ENCODE measurements at regions not wholly inside any gene's neighbourhood (a gene's known extent, or its start where the extent isn't known, plus 50 kb on each side); places are given as distances from the start of the nearest gene placed in this dataset.

DNA sequence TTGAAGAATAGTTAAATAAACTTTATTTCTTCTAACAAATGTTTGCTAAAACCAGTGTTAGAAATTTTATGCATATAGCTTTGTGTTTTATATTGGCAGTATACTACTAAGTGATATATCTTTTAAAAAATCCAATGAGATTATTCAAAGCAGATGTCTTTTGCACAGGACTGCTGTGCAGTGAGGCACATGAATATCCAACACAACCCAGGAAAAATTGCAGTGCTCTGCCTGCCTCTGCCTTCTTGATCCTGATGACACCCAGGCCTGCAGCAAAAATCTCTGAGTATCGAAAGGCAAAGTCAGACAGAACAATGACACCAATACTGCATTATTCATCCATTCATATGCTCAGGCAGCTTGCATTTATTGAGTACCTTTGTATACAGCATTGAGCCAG lies 1076.5 kb upstream of the ARRDC3 start:
- Histone ChIP-seq H3K4me1 (replicated peaks) (no peaks in the 10 kb centered on the region), H3K36me3 (no peaks in the 10 kb centered on the region), H3K27me3 (replicated peaks) (no peaks in the 10 kb centered on the region), H3K4me3 (no peak overlapping the region), H3K27ac (no peak overlapping the region), H3K9me3 (replicated peaks) (no peaks in the 10 kb centered on the region)
- DNase-seq (ENCODE audit: low read depth in 1 of 2, low spot score in 2 of 2): no peak

- H3K27ac ChIP-seq: no peak overlapping the region
- DNase-seq (ENCODE audit: low read depth in 1 of 2, low spot score in 2 of 2): no peak
- no peaks in the 10 kb centered on the region for H3K36me3 ChIP-seq
- H3K4me3 ChIP-seq: no peak overlapping the region
- no peaks in the 10 kb centered on the region for H3K9me3 ChIP-seq (replicated peaks)
- no peaks in the 10 kb centered on the region for H3K27me3 ChIP-seq (replicated peaks)
- H3K4me1 ChIP-seq (replicated peaks): no peaks in the 10 kb centered on the region
These were observed 1071.9 kb upstream of the ARRDC3 start for GRCh38 chr5:92455011-92455410.

GRCh38 chr5:92444888-92445287 lies 1061.8 kb upstream of the ARRDC3 start:
- Histone ChIP-seq H3K4me1 (replicated peaks) (no peaks in the 10 kb centered on the region), H3K36me3 (no peaks in the 10 kb centered on the region), H3K27ac (no peak overlapping the region), H3K9me3 (replicated peaks) (no peaks in the 10 kb centered on the region), H3K27me3 (replicated peaks) (no peaks in the 10 kb centered on the region), H3K4me3 (no peak overlapping the region)
- DNase-seq (ENCODE audit: low read depth in 1 of 2, low spot score in 2 of 2): no peak

GRCh38 chr5:92435781-92436180 lies 1052.7 kb upstream of the ARRDC3 start:
- no peaks in the 10 kb centered on the region for H3K4me1 ChIP-seq (replicated peaks)
- DNase-seq (ENCODE audit: low read depth in 1 of 2, low spot score in 2 of 2): no peak
- H3K36me3 ChIP-seq: no peaks in the 10 kb centered on the region
- no peak overlapping the region for H3K27ac ChIP-seq
- H3K9me3 ChIP-seq (replicated peaks): no peaks in the 10 kb centered on the region
- no peaks in the 10 kb centered on the region for H3K27me3 ChIP-seq (replicated peaks)
- no peak overlapping the region for H3K4me3 ChIP-seq

- H3K27me3 ChIP-seq (replicated peaks): no peaks in the 10 kb centered on the region
- no peaks in the 10 kb centered on the region for H3K9me3 ChIP-seq (replicated peaks)
- no peaks in the 10 kb centered on the region for H3K4me1 ChIP-seq (replicated peaks)
- no peak overlapping the region for H3K4me3 ChIP-seq
- no peak overlapping the region for H3K27ac ChIP-seq
- no peaks in the 10 kb centered on the region for H3K36me3 ChIP-seq
- DNase-seq (ENCODE audit: low read depth in 1 of 2, low spot score in 2 of 2): no peak
These were observed 1046.5 kb upstream of the ARRDC3 start for GRCh38 chr5:92429646-92430045.

DNA sequence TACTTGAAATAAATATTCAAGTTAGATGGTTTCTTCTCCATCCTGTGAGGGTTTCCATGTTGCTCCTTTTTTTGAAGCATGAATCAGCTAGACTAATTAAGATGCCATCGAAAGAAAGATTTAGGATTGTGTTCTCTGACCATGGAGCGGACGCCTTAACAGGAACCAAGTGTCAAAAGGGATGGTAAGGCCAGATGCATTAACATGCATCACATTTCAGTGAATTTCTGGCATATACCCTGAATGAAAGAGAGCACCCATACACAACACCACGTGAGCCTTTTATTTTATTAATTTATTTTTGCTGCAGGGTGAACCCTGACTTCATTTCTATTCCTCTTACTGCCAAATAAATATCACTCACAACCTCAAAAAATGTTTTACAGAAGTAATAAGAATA lies 1045.3 kb upstream of the ARRDC3 start:
- Histone ChIP-seq H3K27me3 (replicated peaks) (no peaks in the 10 kb centered on the region), H3K9me3 (replicated peaks) (no peaks in the 10 kb centered on the region), H3K4me1 (replicated peaks) (no peaks in the 10 kb centered on the region), H3K4me3 (no peak overlapping the region), H3K27ac (no peak overlapping the region), H3K36me3 (no peaks in the 10 kb centered on the region)
- DNase-seq (ENCODE audit: low read depth in 1 of 2, low spot score in 2 of 2): no peak

DNA sequence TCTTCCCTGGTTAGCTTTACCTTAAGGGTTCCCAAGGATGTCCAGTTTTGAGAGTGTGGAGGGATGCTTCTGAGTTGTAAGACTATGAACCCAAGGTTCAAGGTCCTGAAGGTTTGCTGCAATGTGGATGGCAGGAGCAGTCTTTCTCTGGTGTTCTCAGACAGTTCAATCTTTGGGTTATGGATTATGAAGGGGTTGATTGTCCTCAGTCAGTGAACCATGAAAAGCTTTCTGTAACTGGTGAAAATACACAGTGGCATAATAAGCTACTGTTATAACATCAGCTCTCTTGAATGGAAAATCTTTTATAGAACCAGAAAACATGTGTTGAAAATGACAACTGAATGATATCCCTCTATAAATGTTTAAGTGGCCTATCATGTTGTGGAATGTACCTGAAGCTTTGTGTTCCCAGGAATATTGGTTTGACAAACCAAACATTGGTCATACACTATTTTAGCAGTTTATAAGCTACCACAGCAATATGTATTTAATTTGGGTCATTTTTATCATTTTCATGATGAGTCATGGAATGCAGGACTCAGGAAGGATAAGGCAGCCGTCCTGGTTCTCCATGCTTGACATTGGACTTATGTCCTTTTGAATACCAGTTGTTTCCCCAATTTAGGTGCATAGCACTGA lies 1041.8 kb upstream of the ARRDC3 start:
- H3K4me1 ChIP-seq (replicated peaks): no peaks in the 10 kb centered on the region
- no peaks in the 10 kb centered on the region for H3K36me3 ChIP-seq
- H3K27ac ChIP-seq: no peak overlapping the region
- no peak overlapping the region for H3K4me3 ChIP-seq
- no peaks in the 10 kb centered on the region for H3K9me3 ChIP-seq (replicated peaks)
- no peaks in the 10 kb centered on the region for H3K27me3 ChIP-seq (replicated peaks)
- no peak for DNase-seq (ENCODE audit: low read depth in 1 of 2, low spot score in 2 of 2)

GRCh38 chr5:92421942-92422341 lies 1038.8 kb upstream of the ARRDC3 start:
- Histone ChIP-seq H3K9me3 (replicated peaks) (no peaks in the 10 kb centered on the region), H3K36me3 (no peaks in the 10 kb centered on the region), H3K4me1 (replicated peaks) (no peaks in the 10 kb centered on the region), H3K27ac (no peak overlapping the region), H3K27me3 (replicated peaks) (no peaks in the 10 kb centered on the region), H3K4me3 (no peak overlapping the region)
- no peak for DNase-seq (ENCODE audit: low read depth in 1 of 2, low spot score in 2 of 2)

- Histone ChIP-seq H3K27ac (no peak overlapping the region), H3K36me3 (no peaks in the 10 kb centered on the region), H3K27me3 (replicated peaks) (no peaks in the 10 kb centered on the region), H3K4me1 (replicated peaks) (no peaks in the 10 kb centered on the region), H3K4me3 (no peak overlapping the region), H3K9me3 (replicated peaks) (no peaks in the 10 kb centered on the region)
- DNase-seq (ENCODE audit: low read depth in 1 of 2, low spot score in 2 of 2): no peak
These were observed 1038.1 kb upstream of the ARRDC3 start for GRCh38 chr5:92421196-92421595.

DNA sequence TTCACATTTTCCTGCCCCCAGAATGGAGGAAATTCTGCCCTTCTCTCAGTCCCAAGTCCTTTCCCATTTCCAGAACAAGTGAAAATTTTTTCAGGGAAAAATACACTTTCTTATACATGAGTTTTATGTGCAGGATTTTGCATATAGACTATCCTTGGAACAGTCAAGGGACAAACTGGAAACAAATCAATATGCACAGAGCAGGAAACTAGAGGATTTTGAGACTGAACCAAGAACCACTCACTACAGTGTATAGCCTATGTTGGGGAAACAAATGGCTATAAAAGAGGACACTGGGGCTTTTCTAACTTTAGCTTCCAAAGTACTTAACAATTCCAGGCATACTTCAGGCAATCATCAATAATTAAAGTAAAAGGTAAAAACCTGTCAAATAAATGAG lies 1036.1 kb upstream of the ARRDC3 start:
- Histone ChIP-seq H3K9me3 (replicated peaks) (no peaks in the 10 kb centered on the region), H3K27ac (no peak overlapping the region), H3K36me3 (no peaks in the 10 kb centered on the region), H3K27me3 (replicated peaks) (no peaks in the 10 kb centered on the region), H3K4me1 (replicated peaks) (no peaks in the 10 kb centered on the region), H3K4me3 (no peak overlapping the region)
- DNase-seq (ENCODE audit: low read depth in 1 of 2, low spot score in 2 of 2): no peak

DNA sequence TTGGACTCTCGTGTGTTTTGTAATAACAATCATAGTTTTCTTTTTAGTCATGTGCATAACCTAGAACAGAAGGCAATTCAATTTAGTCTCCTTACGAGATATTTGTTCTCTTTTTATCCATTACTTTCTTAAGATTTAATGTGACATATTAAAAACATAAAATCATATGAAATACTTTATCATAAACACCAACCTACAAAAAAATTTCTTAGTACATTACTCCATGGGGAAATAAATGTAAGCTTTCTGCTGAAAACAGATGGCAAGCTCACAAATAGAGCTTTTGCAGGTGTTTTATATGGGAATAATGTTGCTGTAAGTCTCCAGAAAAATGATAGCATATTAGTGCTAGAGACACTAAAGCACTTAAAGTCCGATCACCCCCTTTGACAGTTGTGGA lies 1035.2 kb upstream of the ARRDC3 start:
- H3K36me3 ChIP-seq: no peaks in the 10 kb centered on the region

DNA sequence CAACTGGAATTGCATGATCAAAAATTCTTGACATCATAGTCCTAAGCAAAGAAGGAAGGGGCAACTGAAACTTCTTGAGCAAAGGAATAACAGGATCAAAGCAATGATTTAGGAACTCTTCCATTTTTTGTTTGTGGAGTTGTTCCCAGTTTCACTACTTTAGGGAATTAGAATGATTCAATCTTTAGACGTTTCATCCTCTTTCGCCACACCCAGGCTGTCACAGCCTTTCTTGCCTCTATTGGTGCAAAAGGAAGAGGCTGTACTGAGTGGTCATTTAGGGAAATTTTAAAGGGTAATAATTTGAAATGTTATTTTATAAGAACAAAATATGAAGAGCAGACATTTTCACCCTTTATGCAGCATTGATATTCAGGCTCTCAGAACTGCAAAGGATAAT lies 1026.0 kb upstream of the ARRDC3 start:
- no peaks in the 10 kb centered on the region for H3K27me3 ChIP-seq (replicated peaks)
- H3K4me3 ChIP-seq: no peak overlapping the region
- no peaks in the 10 kb centered on the region for H3K9me3 ChIP-seq (replicated peaks)
- no peak overlapping the region for H3K27ac ChIP-seq
- H3K4me1 ChIP-seq (replicated peaks): no peaks in the 10 kb centered on the region
- no peaks in the 10 kb centered on the region for H3K36me3 ChIP-seq
- DNase-seq (ENCODE audit: low read depth in 1 of 2, low spot score in 2 of 2): no peak

More for the DNA sequence above, 1035.2 kb upstream of the ARRDC3 start:
- Histone ChIP-seq H3K27me3 (replicated peaks) (no peaks in the 10 kb centered on the region), H3K4me3 (no peak overlapping the region), H3K4me1 (replicated peaks) (no peaks in the 10 kb centered on the region), H3K27ac (no peak overlapping the region), H3K9me3 (replicated peaks) (no peaks in the 10 kb centered on the region)
- DNase-seq (ENCODE audit: low read depth in 1 of 2, low spot score in 2 of 2): no peak

DNA sequence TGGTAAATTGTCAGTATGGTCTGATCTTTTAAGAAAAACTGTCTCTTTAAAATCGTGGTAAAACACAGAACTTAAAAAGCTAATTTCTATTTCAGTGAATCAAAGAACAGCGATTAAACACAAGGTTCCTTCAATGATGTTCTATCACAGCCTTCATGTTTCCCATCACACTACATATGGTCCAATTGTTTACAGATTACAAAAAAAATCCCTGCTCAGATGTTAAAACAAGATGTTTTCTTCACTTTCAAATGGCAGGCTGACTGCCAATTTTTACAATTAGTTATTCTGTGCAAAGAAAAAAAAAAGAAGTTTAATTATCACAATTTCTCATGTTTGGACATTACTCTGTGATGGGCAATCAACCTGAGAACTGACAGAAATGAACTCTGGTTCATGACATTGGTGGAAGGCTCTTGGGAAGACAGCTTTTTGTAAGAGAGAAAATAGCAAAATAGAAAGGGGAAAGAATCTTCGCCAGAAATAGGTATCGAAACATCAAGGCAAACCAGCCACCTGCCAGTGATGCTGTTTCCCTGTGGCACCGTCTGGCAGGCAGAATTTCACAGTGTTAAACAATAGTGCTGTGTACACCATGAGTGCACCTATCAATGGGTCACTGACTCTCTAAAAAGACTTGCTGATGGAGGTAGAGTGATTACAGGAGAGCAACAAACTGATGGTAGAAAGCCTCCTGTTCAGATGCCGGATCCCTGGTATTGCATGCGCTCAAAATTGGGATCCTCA lies 1020.0 kb upstream of the ARRDC3 start:
- Histone ChIP-seq H3K4me1 (replicated peaks) (no peaks in the 10 kb centered on the region), H3K27ac (no peak overlapping the region), H3K9me3 (replicated peaks) (no peaks in the 10 kb centered on the region), H3K36me3 (no peaks in the 10 kb centered on the region), H3K4me3 (no peak overlapping the region), H3K27me3 (replicated peaks) (0 out of 2 replicates have a peak, but pooled peaks cover 2% of the 10 kb centered on the region)
- no peak for DNase-seq (ENCODE audit: low read depth in 1 of 2, low spot score in 2 of 2)

DNA sequence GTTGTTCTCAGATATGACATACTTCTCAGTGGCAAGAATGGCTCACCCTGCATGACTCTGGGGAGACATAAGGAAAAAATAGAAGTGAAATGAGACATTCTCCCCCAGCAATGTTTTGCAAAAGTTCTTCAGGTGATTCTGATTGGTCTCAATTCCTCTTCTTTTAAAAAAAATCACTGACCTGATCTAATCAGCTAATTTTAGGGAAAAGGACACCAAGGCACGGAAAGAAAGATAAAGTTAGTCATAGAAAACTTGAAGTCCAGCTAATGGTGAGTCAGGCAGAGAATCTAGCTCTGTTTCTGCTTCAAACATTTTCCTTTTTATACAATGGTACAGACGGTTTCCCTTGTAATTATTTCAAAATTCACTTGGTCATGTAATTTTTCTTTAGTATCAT lies 1018.9 kb upstream of the ARRDC3 start:
- Histone ChIP-seq H3K27ac (no peak overlapping the region), H3K36me3 (no peaks in the 10 kb centered on the region), H3K4me1 (replicated peaks) (no peaks in the 10 kb centered on the region), H3K27me3 (replicated peaks) (0 out of 2 replicates have a peak, but pooled peaks cover 2% of the 10 kb centered on the region), H3K9me3 (replicated peaks) (no peaks in the 10 kb centered on the region), H3K4me3 (no peak overlapping the region)
- DNase-seq (ENCODE audit: low read depth in 1 of 2, low spot score in 2 of 2): no peak
